Osteocyte (in vitro differentiated cells): ENCODE measurements at regions not wholly inside any gene's neighbourhood (a gene's known extent, or its start where the extent isn't known, plus 50 kb on each side); places are given as distances from the start of the nearest gene placed in this dataset.
A peak's percentile ranks its signal among the peaks of the same experiment; 100 is the strongest.

Source experiments
- DNase-seq: peaks from one replicate; pipeline ENCODE4 v3.0.0; 2021; ENCODE audit warnings: mixed read lengths; ENCODE audit not compliant: unreplicated experiment; ENCODE audit errors: extremely low spot score
- H3K27ac Mint-ChIP-seq: one replicate; pipeline ENCODE4 v1.8.0; 2021; ENCODE audit warnings: mild to moderate bottlenecking, mixed read lengths; ENCODE audit not compliant: unreplicated experiment
- H3K27me3 Mint-ChIP-seq: one replicate; pipeline ENCODE4 v1.8.0; 2021; ENCODE audit warnings: mixed read lengths; ENCODE audit not compliant: unreplicated experiment
- H3K36me3 Mint-ChIP-seq: one replicate; pipeline ENCODE4 v1.8.0; 2021; ENCODE audit warnings: mixed read lengths; ENCODE audit not compliant: unreplicated experiment
- H3K4me1 Mint-ChIP-seq: one replicate; pipeline ENCODE4 v1.8.0; 2021; ENCODE audit warnings: mixed read lengths; ENCODE audit not compliant: unreplicated experiment
- H3K4me3 Mint-ChIP-seq: one replicate; pipeline ENCODE4 v1.8.0; 2021; ENCODE audit warnings: mild to moderate bottlenecking, moderate library complexity, mixed read lengths; ENCODE audit not compliant: unreplicated experiment
- H3K9me3 Mint-ChIP-seq: one replicate; pipeline ENCODE4 v1.8.0; 2021; ENCODE audit warnings: mixed read lengths; ENCODE audit not compliant: unreplicated experiment
- TF ChIP-seq, protein P1 (sequence below): fragments of 200-600 bp; sonication (generic); IDR thresholded peaks from 2 replicates; pipeline ENCODE4 v1.5.0; 2021; ENCODE audit warnings: antibody characterized with exemption, mild to moderate bottlenecking, moderate library complexity

DNA sequence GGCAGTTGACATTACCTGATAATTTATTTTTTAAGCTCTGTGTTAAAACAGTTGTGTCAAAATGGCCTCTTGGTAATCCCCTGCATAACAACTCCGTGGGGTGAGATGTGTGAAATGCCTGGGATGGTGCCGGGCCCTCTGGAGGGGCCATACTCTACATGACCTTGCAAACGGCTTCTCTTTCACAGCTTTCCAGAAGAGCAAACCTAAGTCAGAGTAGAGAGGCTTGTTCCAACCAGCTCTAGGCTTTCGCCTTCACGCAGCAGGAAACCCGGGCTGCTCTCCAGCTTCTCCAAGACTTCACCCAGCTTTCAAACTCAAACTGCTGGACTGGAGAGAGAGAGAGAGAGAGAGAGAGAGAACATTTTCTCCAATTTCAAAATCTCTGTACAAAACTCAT is 120.1 kb downstream of the SNX18 start:
- H3K4me1 Mint-ChIP-seq = peaks cover 3% of the 10 kb centered on the region
- H3K36me3 Mint-ChIP-seq = no peaks in the 10 kb centered on the region
- TF ChIP-seq, protein P1, sequence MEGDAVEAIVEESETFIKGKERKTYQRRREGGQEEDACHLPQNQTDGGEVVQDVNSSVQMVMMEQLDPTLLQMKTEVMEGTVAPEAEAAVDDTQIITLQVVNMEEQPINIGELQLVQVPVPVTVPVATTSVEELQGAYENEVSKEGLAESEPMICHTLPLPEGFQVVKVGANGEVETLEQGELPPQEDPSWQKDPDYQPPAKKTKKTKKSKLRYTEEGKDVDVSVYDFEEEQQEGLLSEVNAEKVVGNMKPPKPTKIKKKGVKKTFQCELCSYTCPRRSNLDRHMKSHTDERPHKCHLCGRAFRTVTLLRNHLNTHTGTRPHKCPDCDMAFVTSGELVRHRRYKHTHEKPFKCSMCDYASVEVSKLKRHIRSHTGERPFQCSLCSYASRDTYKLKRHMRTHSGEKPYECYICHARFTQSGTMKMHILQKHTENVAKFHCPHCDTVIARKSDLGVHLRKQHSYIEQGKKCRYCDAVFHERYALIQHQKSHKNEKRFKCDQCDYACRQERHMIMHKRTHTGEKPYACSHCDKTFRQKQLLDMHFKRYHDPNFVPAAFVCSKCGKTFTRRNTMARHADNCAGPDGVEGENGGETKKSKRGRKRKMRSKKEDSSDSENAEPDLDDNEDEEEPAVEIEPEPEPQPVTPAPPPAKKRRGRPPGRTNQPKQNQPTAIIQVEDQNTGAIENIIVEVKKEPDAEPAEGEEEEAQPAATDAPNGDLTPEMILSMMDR = no peak
- no peaks in the 10 kb centered on the region for H3K27me3 Mint-ChIP-seq
- H3K4me3 Mint-ChIP-seq = no peak overlapping the region
- no peak overlapping the region for H3K27ac Mint-ChIP-seq
- DNase-seq = peak; percentile 49
- H3K9me3 Mint-ChIP-seq = no peaks in the 10 kb centered on the region

DNA sequence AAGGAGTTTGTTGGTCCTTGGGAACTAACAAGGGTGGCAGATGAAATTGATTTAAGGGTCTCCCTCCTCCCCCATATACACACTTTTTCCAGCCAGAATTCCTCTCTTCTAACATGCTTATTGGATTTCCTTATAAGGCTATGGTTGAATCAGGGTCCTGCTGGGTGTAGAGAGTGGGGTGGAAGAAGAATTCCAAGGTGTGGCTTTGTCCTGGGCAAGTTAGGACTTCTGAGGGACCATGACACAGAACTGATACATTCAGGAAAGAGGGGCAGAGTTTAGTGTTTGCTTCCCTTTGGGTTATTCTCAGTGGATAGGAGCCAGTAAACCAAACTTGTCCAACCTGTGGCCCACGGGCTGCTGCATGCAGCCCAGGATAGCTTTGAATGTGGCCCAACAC is 116.5 kb downstream of the SNX18 start:
- TF ChIP-seq, protein P1 = no peak
- Mint-ChIP-seq H3K36me3 (peaks cover 2% of the 10 kb centered on the region), H3K27ac (no peak overlapping the region), H3K4me1 (no peaks in the 10 kb centered on the region), H3K4me3 (no peak overlapping the region), H3K9me3 (peaks cover 7% of the 10 kb centered on the region), H3K27me3 (no peaks in the 10 kb centered on the region)
- DNase-seq = no peak

DNA sequence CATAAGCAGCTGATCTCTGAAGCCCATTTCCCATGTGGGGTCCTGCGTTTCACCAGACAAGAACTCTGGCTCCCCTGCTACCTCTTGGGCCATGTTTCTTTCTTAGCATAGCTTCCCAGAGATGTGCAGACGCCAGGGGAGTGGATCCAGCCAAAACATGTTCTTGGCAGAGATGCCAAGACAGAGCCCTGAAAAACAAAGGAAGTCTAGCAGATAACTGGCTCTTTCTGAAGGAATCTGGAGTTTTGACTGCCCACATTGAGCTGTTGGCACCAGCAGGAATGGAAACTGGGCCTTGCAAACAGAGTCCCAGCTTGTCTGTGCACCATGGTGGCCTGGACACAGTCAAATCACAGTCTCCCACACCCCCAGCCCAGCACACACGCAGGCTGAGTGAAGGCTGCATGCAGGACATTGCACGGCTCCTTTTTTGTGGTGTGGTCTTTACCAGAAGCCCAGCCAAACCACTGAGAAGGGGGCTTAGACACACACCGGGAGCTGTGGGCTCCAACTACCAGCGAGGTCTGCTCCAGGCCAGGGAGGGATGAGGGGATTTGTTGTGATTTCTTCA is 114.7 kb downstream of the SNX18 start:
- H3K27ac Mint-ChIP-seq = no peak overlapping the region
- H3K9me3 Mint-ChIP-seq = peaks cover 8% of the 10 kb centered on the region
- H3K4me3 Mint-ChIP-seq = no peak overlapping the region
- peak; percentile 62 for DNase-seq
- peaks cover 2% of the 10 kb centered on the region for H3K36me3 Mint-ChIP-seq
- H3K27me3 Mint-ChIP-seq = no peaks in the 10 kb centered on the region
- TF ChIP-seq, protein P1 = no peak
- no peaks in the 10 kb centered on the region for H3K4me1 Mint-ChIP-seq

DNA sequence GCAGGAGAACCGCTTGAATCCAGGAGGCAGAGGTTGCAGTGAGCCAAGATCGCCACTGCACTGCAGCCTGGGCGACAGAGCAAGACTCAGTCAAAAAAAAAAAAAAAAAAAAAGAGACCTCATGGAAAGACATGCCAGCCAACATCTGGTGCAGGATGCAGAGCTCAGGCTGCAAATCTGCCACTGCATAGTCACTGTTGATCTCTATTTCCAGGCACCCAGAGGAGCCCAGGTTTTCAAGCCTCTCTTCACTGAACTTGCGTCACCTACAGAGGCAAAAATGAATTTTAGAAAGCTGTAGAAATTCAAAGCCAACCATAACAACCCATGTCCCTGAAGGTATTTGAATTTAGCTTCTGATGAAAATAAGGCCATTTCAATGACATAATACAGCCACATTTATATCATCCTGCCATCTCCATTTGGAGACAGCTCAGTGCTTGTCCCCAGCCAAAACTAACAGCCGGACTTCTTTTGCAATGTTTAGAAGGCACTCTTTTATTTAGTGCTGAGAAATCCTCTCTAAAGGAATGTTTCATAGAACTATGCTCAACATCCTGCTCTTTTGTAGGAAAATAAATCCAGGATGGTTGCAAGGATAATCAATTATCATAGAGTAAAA is 113.3 kb downstream of the SNX18 start:
- peaks cover 2% of the 10 kb centered on the region for H3K36me3 Mint-ChIP-seq
- H3K9me3 Mint-ChIP-seq = peaks cover 8% of the 10 kb centered on the region
- no peak overlapping the region for H3K4me3 Mint-ChIP-seq
- TF ChIP-seq, protein P1 = no peak
- H3K27ac Mint-ChIP-seq = no peak overlapping the region
- no peaks in the 10 kb centered on the region for H3K27me3 Mint-ChIP-seq
- no peak for DNase-seq
- H3K4me1 Mint-ChIP-seq = no peaks in the 10 kb centered on the region

DNA sequence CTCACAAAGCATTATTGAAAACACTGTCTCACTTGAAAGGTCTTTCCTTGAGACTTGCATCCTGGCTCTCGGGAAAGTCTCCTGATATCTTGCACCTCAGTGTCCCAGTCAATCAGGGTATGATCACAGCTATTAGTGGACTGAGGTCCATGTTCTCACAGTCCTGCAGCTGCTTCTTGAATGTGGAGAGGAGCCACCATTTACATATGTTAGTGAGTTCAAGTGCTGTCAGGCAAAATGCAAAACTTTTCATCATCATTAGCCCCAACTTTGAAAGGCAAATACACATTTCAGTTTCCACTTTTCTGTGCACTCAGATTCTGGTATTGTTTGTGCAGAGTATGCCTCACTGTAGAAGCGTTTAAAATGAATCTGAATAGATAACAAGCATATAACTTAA is 111.6 kb downstream of the SNX18 start:
- TF ChIP-seq, protein P1 = no peak
- H3K36me3 Mint-ChIP-seq = peaks cover 2% of the 10 kb centered on the region
- no peaks in the 10 kb centered on the region for H3K27me3 Mint-ChIP-seq
- H3K27ac Mint-ChIP-seq = no peak overlapping the region
- DNase-seq = no peak
- peaks cover 8% of the 10 kb centered on the region for H3K9me3 Mint-ChIP-seq
- H3K4me3 Mint-ChIP-seq = no peak overlapping the region
- H3K4me1 Mint-ChIP-seq = no peaks in the 10 kb centered on the region
